Fibroblast of lung (primary cell): ENCODE measurements at regions not wholly inside any gene's neighbourhood (a gene's known extent, or its start where the extent isn't known, plus 50 kb on each side); places are given as distances from the start of the nearest gene placed in this dataset.

Experiments
- CTCF ChIP-seq, 2 donors: IDR thresholded peaks in 1 of 2; conservative IDR thresholded peaks in 1 of 2; 1 replicate in 1 of 2; 2 replicates in 1 of 2; pipeline ENCODE4 v1.5.1; 2011 to 2012; ENCODE audit warnings: low read length in 2 of 2, control low read depth in 1 of 2, inconsistent platforms in 1 of 2, low read depth in 1 of 2, mild to moderate bottlenecking in 1 of 2
- EZH2 ChIP-seq: IDR thresholded peaks from 2 replicates; pipeline ENCODE4 v1.5.1; 2012; ENCODE audit warnings: low read length, control low read depth, mild to moderate bottlenecking; ENCODE audit errors: missing control alignments

GRCh38 chr5:167764641-167765289, 526.7 kb upstream of the WWC1 start:
- TF ChIP-seq CTCF (conservative IDR thresholded peaks at IDR 0.05 in 1 of 2, IDR thresholded peaks at IDR 0.05 in 1 of 2; ENCODE audit: low read depth in 1 of 2, low read length in 2 of 2) (no peak), EZH2 (no peak)
